NCI-H2081 (cell line): ENCODE measurements at regions not wholly inside any gene's neighbourhood (a gene's known extent, or its start where the extent isn't known, plus 50 kb on each side); places are given as distances from the start of the nearest gene placed in this dataset.
"Not testable (repeated sequence)": the region's sequence is repeated elsewhere in the genome, so short reads cannot be mapped to it uniquely, and the experiment has no call there.

Experiments used
- DNase-seq, 2 experiments: peaks; one replicate each; lab custom pipeline; 2025; lab: John Stamatoyannopoulos, UW

DNA sequence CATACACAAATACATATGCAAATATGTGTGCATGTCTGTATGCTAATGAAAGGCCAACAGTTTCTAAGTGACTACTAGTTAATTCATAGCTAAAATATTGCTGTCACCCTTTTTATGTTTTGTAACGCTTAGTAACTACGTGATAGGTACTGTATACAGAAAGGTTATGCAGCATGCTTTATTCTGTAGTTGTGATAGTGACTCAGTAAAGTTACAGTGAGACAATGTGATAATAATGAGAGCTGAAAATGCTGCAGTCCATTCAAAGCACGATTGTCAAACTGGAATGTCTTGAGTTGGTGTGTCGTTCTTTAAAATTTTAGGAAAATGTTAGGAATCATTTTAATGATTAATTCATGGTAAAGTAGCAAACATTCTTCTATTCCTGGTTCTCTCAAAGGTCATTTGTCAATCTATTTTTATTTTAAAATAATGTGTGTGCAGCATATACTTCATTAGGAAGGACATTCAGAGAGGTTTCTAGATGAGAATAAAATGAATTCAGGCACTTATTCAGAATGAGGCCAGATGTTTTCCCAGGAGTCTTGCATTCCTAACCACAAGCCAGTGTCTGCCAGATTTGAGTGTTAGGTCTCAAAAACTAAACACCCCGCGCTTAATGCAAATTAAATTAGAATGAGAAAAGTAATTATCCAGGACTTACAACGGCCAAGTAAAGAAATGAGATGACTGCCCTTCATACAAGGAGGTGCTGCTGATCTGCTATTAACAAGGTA lies 408.8 kb upstream of the FZD8 start:
- no peak for DNase-seq

DNA sequence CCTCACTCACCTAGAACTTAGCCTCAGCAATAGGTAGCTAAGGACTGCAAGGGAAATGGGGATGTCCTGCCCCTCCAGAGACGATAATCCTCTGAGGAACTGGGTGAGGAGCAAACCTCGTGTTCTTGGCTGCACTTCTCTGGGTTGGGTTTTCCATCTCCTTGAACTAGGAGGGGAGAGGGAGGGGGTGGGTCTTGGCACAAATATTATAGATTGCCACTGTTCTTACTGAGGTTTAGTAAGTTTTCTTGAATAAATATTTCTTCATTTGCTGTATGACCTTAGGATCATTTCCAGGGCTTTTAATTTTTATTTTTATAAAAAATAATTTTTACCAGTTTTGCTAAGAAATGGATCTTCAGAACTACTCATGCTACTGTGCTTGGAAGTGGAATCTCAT lies 406.7 kb upstream of the FZD8 start:
- no peak for DNase-seq

- no peak for DNase-seq
These were observed 406.1 kb upstream of the FZD8 start for GRCh38 chr10:36048236-36048635.

- no peak for DNase-seq
These were observed 400.0 kb upstream of the FZD8 start for GRCh38 chr10:36042135-36042534.

GRCh38 chr10:36038316-36038955 lies 396.3 kb upstream of the FZD8 start:
- no peak for DNase-seq

- DNase-seq: no peak
These were observed 394.0 kb upstream of the FZD8 start for GRCh38 chr10:36036137-36036536.

DNA sequence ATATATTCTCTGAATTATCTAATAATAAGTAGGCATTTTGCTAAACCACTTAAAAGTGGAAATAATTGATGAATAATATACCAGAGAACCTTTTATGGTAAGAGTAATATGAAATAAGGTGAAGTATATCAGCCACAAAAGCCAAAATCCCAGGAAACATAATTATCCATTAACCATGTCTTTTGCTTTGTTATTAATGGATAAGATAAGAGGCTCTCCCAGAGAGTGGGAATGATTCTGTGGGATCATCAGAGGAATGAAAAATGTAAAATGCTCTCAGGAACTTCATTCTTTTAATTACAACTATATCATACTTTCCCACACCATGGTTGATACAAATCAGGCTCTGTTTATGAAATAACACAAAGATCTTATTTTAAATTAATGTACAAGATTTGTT lies 391.7 kb upstream of the FZD8 start:
- DNase-seq: no peak

DNA sequence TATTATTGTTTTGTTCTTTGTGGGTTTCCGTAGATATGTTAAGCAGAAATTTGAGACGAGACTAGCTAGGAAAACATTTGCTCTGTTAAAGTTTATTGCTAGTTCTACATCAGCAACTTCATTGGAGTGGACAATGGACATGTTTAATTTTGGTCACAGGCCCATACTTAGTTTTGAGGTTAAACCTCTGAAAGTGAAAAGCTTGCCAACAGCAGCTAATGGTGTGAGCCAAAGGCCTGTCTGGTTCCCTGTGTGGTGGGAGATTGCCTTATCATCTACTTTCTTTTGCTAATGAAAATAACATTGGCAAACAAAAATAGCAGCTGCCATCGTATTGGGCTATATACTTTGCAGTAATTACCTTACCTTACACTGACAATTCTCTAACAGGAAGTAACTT lies 388.4 kb upstream of the FZD8 start:
- no peak for DNase-seq

DNA sequence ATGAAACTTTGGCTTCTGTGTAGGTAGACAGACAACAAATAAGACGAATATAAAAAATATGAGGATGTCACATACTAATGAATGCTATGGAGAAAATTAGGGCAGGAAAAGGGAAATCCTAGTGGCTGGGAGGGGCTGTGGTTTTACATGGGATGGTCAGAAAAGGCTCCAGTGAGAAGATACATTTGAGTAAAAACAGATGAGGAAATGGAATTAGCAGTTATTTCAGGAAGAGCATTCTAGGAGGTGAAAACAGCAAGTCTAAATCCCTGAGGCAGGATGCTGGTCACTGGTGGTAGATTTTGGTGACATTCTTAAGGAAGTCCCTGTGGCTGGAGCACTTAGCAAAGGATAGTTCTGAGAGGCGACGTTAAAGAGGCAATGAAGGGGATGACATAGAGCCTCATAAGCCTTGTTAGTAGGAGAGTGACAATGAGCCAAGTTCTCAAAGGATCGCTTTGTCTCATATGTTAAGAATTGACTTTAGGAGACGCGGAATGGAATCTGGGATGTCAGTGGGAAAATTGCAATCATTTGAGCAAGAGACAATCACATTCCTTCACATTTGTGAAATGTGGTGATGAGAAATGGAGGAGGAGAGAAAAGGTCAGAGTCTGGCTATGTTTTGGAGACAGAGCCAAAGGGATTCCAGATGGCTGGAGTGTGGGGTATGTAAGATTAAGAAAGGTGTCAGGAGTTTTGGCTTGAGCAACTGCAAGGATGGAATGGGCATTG lies 384.7 kb upstream of the FZD8 start:
- no peak for DNase-seq

DNA sequence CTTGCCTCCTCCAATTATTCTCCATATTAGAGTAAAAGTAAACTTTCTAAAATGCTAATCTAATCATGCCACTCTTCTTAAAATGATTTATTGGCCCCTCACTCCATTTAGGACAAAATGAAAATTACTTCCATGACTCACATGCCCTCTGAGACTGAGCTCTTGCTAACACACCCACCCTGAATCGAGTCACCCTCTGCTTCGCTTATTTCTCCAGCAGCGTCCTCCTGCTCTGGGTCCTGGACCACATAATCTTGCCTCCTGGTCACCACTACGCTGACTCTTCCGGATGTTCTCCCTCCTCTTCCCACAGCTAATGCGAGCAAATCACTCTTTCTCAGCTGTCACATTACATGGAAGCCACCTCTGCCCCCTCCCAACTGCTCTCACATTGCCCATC lies 384.0 kb upstream of the FZD8 start:
- DNase-seq: no peak

DNA sequence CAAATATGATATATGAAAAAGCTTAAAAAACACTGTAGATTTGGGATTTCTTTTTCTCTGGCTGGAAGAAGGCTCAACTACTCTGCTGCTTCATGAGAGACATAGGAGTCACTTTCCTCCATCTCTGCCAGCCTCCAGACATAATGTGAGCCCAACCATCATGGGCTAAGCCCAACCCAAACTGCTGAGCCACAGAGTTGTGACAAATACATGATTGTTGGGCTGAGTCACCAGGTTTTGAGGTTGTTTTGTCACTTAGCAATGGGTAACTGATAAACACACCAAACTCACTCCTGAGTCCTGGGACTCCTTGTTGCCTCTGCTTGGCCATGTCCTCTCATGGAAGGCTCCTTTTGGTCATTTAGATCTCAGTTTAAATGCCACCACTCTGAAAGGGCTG lies 381.8 kb upstream of the FZD8 start:
- no peak for DNase-seq

DNA sequence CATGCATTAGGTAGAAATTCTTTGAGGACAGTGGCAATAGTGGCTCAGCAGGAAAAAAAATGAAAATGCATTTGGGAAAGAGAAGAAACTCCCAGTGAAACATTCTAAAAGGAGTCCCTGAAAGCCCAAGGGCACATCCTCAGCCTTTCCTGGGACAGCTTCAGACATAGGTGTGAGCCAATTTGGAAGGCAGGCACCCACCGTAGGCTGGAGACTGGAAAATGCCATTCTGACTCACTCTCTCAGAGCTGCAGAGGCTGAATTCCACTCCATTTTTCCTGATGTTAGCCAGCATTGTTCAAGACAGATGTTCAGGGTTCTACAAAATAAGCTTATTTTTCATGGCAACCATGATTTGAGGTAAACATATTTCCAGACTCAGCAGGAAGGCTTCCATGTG lies 379.0 kb upstream of the FZD8 start:
- DNase-seq: no peak

GRCh38 chr10:36019749-36020148 lies 377.7 kb upstream of the FZD8 start:
- no peak for DNase-seq

GRCh38 chr10:36018996-36019395 lies 376.9 kb upstream of the FZD8 start:
- no peak for DNase-seq

DNA sequence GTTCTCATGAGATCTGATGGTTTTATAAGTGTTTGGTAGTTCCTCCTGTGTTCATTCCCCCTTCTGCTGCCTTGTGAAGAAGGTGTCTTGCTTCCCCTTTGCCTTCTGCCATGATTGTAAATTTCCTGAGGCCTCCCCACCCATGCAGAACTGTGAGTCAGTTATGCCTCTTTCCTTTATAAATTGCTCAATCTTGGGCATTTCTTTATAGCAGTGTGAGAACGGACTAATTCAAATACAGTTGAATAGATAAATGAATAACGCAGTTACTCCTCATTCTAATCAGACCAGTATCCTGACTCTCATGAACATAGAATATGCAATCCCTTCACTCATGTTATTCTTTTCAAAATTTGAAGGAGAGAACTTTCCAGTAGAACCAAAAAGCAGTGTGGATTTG lies 375.0 kb upstream of the FZD8 start:
- no peak for DNase-seq

DNA sequence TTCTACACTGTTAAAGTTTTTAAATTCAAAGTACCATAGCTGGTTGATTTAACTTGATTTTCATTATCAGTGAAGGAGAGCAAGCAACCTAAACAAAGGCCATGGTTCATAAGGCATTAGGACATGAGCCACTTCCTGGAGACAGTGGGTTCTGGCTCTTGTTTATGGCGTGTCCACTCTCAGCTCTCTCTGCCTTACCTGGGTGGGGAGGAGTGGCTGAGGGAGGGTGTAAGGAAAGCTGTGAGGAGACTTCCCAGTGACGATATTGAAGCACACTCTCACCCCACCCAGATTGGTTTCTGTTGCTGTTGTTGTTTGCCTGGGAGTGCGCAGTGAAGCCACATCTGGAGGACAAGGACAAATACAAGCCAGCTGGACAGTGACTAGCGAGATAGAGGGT lies 365.3 kb upstream of the FZD8 start:
- DNase-seq: no peak

GRCh38 chr10:36003688-36004087 lies 361.6 kb upstream of the FZD8 start:
- no peak for DNase-seq

DNA sequence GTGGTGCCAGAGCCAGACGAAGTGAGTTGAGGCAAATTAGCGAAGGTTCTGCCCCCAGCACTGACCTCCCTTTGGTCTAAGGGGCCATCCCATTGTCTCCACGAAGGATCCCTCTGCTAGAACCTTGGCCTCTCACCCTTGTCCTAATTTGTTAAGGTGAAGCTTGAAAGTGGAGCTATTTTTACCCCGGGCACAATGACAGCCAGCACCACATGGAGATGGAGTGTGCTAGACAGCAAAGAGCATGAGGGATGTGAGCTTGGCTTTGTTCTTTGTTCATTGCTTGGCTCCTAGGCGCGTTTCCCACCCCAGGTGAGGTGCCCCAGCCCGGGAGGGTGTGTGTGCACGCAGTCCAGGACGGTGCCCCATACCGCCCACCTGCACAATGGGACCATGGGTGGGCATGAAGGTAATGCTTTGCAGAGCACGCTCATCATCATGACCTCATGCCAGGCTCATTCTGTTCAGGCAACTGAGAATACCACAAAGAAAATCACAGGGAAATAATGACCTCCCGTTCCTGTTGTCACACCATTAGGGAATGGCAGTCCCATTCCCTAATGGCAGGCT lies 361.0 kb upstream of the FZD8 start:
- no peak for DNase-seq

- DNase-seq: no peak
These were observed 360.3 kb upstream of the FZD8 start for GRCh38 chr10:36002445-36002844.

DNA sequence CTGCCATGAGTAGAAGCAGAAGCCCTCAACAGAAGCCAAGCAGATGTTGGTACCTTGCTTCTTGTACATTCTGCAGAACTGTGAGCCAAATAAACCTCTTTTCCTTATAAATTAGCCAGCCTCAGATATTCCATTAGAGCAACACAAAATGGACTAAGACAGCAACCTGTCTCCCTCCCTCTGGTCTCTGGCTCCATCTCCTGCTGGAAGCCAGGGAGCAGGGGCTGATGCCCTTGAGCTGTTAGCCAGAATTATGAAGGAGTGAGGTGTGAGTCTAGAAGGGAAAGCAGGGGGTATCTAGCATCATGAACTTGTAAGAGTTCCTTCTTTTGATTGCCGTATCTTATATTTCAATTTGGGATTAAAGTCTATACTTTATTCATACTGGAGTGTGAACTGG lies 358.7 kb upstream of the FZD8 start:
- not testable (repeated sequence) for DNase-seq

DNA sequence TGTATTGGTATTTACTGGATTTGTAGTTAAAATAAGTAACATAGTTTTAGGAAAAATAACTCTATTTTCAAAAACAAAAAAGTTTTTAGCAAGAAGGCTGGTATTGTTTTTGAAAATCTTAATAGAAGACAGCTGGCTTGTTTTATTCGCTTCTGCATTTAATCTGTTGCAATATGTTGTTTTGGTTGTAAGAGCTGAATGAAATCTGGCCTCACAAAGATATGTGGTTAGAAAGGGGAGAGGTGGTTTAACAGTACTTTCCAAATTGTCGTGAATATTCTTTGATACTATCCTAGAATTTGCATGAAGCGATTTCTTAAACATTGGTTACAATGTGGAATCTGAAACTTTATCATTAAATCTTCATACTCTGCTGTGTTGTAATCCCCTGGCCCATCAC lies 355.9 kb upstream of the FZD8 start:
- DNase-seq: no peak

DNA sequence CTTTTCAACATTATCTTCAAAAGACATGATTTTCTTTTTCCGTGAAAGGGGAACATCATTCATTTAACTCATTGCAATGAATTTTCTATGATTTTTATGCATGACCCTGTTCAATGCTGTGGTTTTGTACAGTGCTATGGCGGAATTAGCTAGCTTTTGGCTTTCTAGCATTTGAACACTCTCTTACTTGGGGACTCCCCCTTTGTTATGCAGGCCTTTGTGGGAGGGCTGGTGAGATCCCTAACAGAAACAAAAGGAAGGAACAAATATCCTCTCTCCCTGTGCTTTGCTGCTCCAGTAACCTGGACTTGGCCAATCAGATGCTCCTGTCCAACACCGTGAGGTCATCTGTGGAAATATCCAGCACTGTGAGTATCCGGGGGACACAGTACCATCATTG lies 353.4 kb upstream of the FZD8 start:
- no peak for DNase-seq
